ENCODE measurements at regions not wholly inside any gene's neighbourhood (a gene's known extent, or its start where the extent isn't known, plus 50 kb on each side); places are given as distances from the start of the nearest gene placed in this dataset.
"Not testable (repeated sequence)": the region's sequence is repeated elsewhere in the genome, so short reads cannot be mapped to it uniquely, and the experiment has no call there.

GRCh38 chr5:163898873-163899272, 393.5 kb downstream of the MAT2B start:
- ATAC-seq (replicated peaks) (no peak), DNase-seq (no peak)
- no peaks in the 10 kb centered on the region for H3K27me3 Mint-ChIP-seq
- H3K27ac Mint-ChIP-seq, result no peak overlapping the region
- no peaks in the 10 kb centered on the region for H3K36me3 Mint-ChIP-seq (ENCODE audit: insufficient read depth)
- H3K4me1 Mint-ChIP-seq (ENCODE audit: low read depth in 2 of 2), result no peaks in the 10 kb centered on the region
- H3K4me3 Mint-ChIP-seq, result no peak overlapping the region
- H3K9me3 Mint-ChIP-seq, result peaks cover 0 to 8% of the 10 kb centered on the region in 2 donors

- not testable (repeated sequence) for H3K27me3 Mint-ChIP-seq; H3K4me3 Mint-ChIP-seq; H3K9me3 Mint-ChIP-seq; DNase-seq; ATAC-seq (replicated peaks); H3K4me1 Mint-ChIP-seq (ENCODE audit: low read depth in 2 of 2); H3K36me3 Mint-ChIP-seq (ENCODE audit: insufficient read depth)
- H3K27ac Mint-ChIP-seq, result peak overlapping the region in 1 of 2 donors; percentile 65
Measured at GRCh38 chr5:163907783-163908182, 402.4 kb downstream of the MAT2B start.

GRCh38 chr5:163908253-163908652, 402.8 kb downstream of the MAT2B start:
- H3K27ac Mint-ChIP-seq, result peak overlapping the region in 1 of 2 donors; percentile 65
- DNase-seq, result no peak
- H3K9me3 Mint-ChIP-seq, result peaks cover 0 to 3% of the 10 kb centered on the region in 2 donors
- H3K4me3 Mint-ChIP-seq, result no peak overlapping the region
- H3K27me3 Mint-ChIP-seq, result no peaks in the 10 kb centered on the region
- H3K4me1 Mint-ChIP-seq (ENCODE audit: low read depth in 2 of 2), result peaks cover 0 to 5% of the 10 kb centered on the region in 2 donors
- H3K36me3 Mint-ChIP-seq (ENCODE audit: insufficient read depth), result no peaks in the 10 kb centered on the region
- ATAC-seq (replicated peaks), result no peak

GRCh38 chr5:163910226-163910625, 404.8 kb downstream of the MAT2B start:
- DNase-seq, result no peak

GRCh38 chr5:163912046-163912445, 406.6 kb downstream of the MAT2B start:
- ATAC-seq (replicated peaks) (no peak), DNase-seq (no peak)
- Mint-ChIP-seq H3K36me3 (ENCODE audit: insufficient read depth) (no peaks in the 10 kb centered on the region), H3K4me3 (no peak overlapping the region), H3K9me3 (peaks cover 0 to 2% of the 10 kb centered on the region in 2 donors), H3K27ac (no peak overlapping the region), H3K4me1 (ENCODE audit: low read depth in 2 of 2) (peaks cover 0 to 14% of the 10 kb centered on the region in 2 donors), H3K27me3 (no peaks in the 10 kb centered on the region)

More at GRCh38 chr5:163910226-163910625, 404.8 kb downstream of the MAT2B start:
- Mint-ChIP-seq H3K27ac (no peak overlapping the region), H3K4me1 (ENCODE audit: low read depth in 2 of 2) (peaks cover 0 to 5% of the 10 kb centered on the region in 2 donors), H3K4me3 (no peak overlapping the region), H3K27me3 (no peaks in the 10 kb centered on the region), H3K36me3 (ENCODE audit: insufficient read depth) (no peaks in the 10 kb centered on the region), H3K9me3 (peaks cover 0 to 3% of the 10 kb centered on the region in 2 donors)
- ATAC-seq (replicated peaks), result no peak

GRCh38 chr5:163913548-163913947, 408.1 kb downstream of the MAT2B start:
- Mint-ChIP-seq H3K9me3 (peaks cover 6 to 8% of the 10 kb centered on the region in 2 donors), H3K36me3 (ENCODE audit: insufficient read depth) (no peaks in the 10 kb centered on the region), H3K27me3 (no peaks in the 10 kb centered on the region), H3K4me3 (no peak overlapping the region), H3K27ac (no peak overlapping the region), H3K4me1 (ENCODE audit: low read depth in 2 of 2) (peaks cover 0 to 13% of the 10 kb centered on the region in 2 donors)
- no peak for DNase-seq
- no peak for ATAC-seq (replicated peaks)

- H3K27me3 Mint-ChIP-seq, result no peaks in the 10 kb centered on the region
- H3K27ac Mint-ChIP-seq, result peak overlapping the region in 1 of 2 donors; percentile 95
- H3K4me1 Mint-ChIP-seq (ENCODE audit: low read depth in 2 of 2), result peaks cover 0 to 13% of the 10 kb centered on the region in 2 donors
- no peaks in the 10 kb centered on the region for H3K36me3 Mint-ChIP-seq (ENCODE audit: insufficient read depth)
- DNase-seq, result peak in 1 of 3 experiments; percentile 10
- H3K4me3 Mint-ChIP-seq, result peak overlapping the region in 1 of 2 donors; percentile 46
- H3K9me3 Mint-ChIP-seq, result peaks cover 8 to 10% of the 10 kb centered on the region in 2 donors
- peak; percentile 21 for ATAC-seq (replicated peaks)
Measured at GRCh38 chr5:163914910-163915309, 409.5 kb downstream of the MAT2B start.

GRCh38 chr5:163915481-163915961, 410.1 kb downstream of the MAT2B start:
- Mint-ChIP-seq H3K9me3 (peaks cover 8 to 10% of the 10 kb centered on the region in 2 donors), H3K36me3 (ENCODE audit: insufficient read depth) (no peaks in the 10 kb centered on the region), H3K4me1 (ENCODE audit: low read depth in 2 of 2) (peaks cover 0 to 13% of the 10 kb centered on the region in 2 donors), H3K4me3 (peak overlapping the region in 1 of 2 donors; percentile 46), H3K27ac (peak overlapping the region in 1 of 2 donors; percentile 95), H3K27me3 (no peaks in the 10 kb centered on the region)
- DNase-seq (no peak), ATAC-seq (replicated peaks) (peak; percentile 49)

GRCh38 chr5:163916376-163916775, 411.0 kb downstream of the MAT2B start:
- ATAC-seq (replicated peaks), result peak; percentile 87
- Mint-ChIP-seq H3K4me3 (peak overlapping the region in 1 of 2 donors; percentile 46), H3K27me3 (no peaks in the 10 kb centered on the region), H3K27ac (peak overlapping the region in 1 of 2 donors; percentile 95), H3K4me1 (ENCODE audit: low read depth in 2 of 2) (peaks cover 0 to 13% of the 10 kb centered on the region in 2 donors), H3K36me3 (ENCODE audit: insufficient read depth) (no peaks in the 10 kb centered on the region), H3K9me3 (peaks cover 8 to 17% of the 10 kb centered on the region in 2 donors)
- DNase-seq, result peak in 1 of 3 experiments; percentile 14

- Mint-ChIP-seq H3K36me3 (ENCODE audit: insufficient read depth) (no peaks in the 10 kb centered on the region), H3K4me3 (no peak overlapping the region), H3K27me3 (no peaks in the 10 kb centered on the region), H3K9me3 (peaks cover 8 to 18% of the 10 kb centered on the region in 2 donors), H3K27ac (peak overlapping the region in 1 of 2 donors; percentile 95), H3K4me1 (ENCODE audit: low read depth in 2 of 2) (peaks cover 0 to 13% of the 10 kb centered on the region in 2 donors)
- ATAC-seq (replicated peaks) (no peak), DNase-seq (no peak)
Measured at GRCh38 chr5:163916861-163917260, 411.4 kb downstream of the MAT2B start.

DNA sequence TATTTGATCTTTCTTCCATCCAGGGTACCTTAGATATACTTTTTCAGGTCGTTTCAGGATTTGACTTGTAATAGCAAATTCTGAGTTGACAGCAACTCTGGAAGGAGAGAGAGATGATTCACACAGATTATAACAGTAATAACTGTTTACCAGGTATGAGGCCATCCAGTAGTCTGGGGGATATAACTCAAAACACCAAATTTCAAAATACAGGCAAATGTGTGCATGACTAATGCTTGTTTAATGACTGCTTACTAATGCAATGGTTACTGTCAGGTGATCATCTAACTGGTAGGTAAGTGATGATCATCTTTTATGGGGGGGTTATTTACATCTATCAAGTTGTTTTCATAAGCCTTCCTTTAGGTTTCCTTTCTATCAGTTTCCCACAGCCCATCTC, 412.3 kb downstream of the MAT2B start:
- Mint-ChIP-seq H3K4me3 (no peak overlapping the region), H3K9me3 (peaks cover 8 to 18% of the 10 kb centered on the region in 2 donors), H3K27ac (no peak overlapping the region), H3K36me3 (ENCODE audit: insufficient read depth) (no peaks in the 10 kb centered on the region), H3K27me3 (no peaks in the 10 kb centered on the region), H3K4me1 (ENCODE audit: low read depth in 2 of 2) (peaks cover 0 to 13% of the 10 kb centered on the region in 2 donors)
- DNase-seq, result no peak
- ATAC-seq (replicated peaks), result no peak

- not testable (repeated sequence) for H3K36me3 Mint-ChIP-seq (ENCODE audit: insufficient read depth); ATAC-seq (replicated peaks); H3K27me3 Mint-ChIP-seq; DNase-seq; H3K27ac Mint-ChIP-seq; H3K4me1 Mint-ChIP-seq (ENCODE audit: low read depth in 2 of 2); H3K4me3 Mint-ChIP-seq
- H3K9me3 Mint-ChIP-seq, result peaks cover 15 to 20% of the 10 kb centered on the region in 2 donors
Measured at GRCh38 chr5:163934990-163935389, 429.6 kb downstream of the MAT2B start.

- peaks cover 13 to 15% of the 10 kb centered on the region in 2 donors for H3K9me3 Mint-ChIP-seq
Measured at GRCh38 chr5:163938595-163938994, 433.2 kb downstream of the MAT2B start.

DNA sequence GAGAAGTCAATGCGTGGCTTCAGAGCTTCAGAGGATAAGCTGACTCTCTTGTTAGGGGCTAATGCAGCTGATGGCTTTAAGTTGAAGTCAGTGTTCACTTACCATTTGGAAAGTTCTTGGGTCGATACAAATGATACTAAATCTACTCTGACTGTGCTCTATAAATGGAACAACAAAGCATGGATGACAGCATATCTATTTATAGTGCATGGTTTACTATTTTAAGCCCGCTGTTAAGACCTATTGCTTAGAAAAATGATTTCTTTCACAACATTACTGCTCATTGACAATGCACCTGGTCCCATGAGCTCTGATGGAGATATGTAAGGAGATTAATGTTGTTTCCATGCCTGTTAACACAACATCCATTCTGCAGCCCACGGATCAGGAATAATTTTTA, 435.7 kb downstream of the MAT2B start:
- H3K27me3 Mint-ChIP-seq, result no peaks in the 10 kb centered on the region
- DNase-seq (no peak), ATAC-seq (replicated peaks) (no peak)
- H3K4me3 Mint-ChIP-seq, result no peak overlapping the region
- H3K4me1 Mint-ChIP-seq (ENCODE audit: low read depth in 2 of 2), result peaks cover 0 to 4% of the 10 kb centered on the region in 2 donors
- no peaks in the 10 kb centered on the region for H3K36me3 Mint-ChIP-seq (ENCODE audit: insufficient read depth)
- no peak overlapping the region for H3K27ac Mint-ChIP-seq
- peaks cover 0 to under 1% of the 10 kb centered on the region in 2 donors for H3K9me3 Mint-ChIP-seq

More at GRCh38 chr5:163938595-163938994, 433.2 kb downstream of the MAT2B start:
- no peak for ATAC-seq (replicated peaks)
- H3K27ac Mint-ChIP-seq, result no peak overlapping the region
- H3K4me1 Mint-ChIP-seq (ENCODE audit: low read depth in 2 of 2), result peaks cover 0 to under 1% of the 10 kb centered on the region in 2 donors
- no peaks in the 10 kb centered on the region for H3K36me3 Mint-ChIP-seq (ENCODE audit: insufficient read depth)
- no peak for DNase-seq
- H3K27me3 Mint-ChIP-seq, result no peaks in the 10 kb centered on the region
- no peak overlapping the region for H3K4me3 Mint-ChIP-seq

All from effector memory CD8-positive, alpha-beta T cell (primary cell).